HS-5 (cell line): ENCODE measurements at regions not wholly inside any gene's neighbourhood (a gene's known extent, or its start where the extent isn't known, plus 50 kb on each side); places are given as distances from the start of the nearest gene placed in this dataset.
"Not testable (repeated sequence)": the region's sequence is repeated elsewhere in the genome, so short reads cannot be mapped to it uniquely, and the experiment has no call there.

ENCODE experiments used
- DNase-seq: peaks from one replicate; pipeline ENCODE4 v3.0.0-alpha.2; 2012; ENCODE audit warnings: low read depth

DNA sequence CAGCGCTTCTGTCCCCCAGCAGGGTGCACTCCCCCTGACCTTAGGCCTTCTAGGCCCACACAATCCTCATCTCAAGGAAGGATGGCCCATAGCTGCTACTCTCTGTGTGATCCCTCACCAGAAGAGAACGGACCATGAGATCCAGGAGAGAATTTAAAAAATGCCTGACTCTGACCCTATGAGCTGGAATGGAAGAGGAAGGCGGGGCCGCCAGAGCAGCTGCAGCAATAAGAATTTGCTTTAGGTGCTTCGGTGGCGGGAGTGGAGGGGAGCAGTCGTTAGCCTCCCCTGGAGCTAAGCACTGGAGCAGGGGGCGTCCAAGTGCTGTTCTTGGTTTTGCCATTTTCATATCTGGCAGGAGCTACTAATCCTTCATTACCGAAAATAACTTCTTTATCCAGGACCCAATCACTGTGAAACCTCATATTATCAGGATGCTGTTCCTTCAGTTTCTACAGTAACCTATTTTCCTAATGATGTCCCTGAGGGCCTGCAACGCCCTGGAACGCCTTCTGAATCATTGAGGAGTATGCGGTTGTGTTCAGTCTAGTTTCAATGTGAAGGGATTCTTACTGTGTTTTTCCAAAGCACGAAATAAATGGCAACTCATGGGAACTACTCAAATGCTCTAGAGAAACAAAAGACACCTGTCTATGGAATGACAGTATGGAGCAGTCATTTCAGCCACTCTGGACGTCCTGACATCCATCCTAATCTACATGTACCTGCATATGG is 105.1 kb upstream of the SIX2 start:
- no peak for DNase-seq

GRCh38 chr2:45112750-45113149 is 103.5 kb upstream of the SIX2 start:
- DNase-seq, result no peak

DNA sequence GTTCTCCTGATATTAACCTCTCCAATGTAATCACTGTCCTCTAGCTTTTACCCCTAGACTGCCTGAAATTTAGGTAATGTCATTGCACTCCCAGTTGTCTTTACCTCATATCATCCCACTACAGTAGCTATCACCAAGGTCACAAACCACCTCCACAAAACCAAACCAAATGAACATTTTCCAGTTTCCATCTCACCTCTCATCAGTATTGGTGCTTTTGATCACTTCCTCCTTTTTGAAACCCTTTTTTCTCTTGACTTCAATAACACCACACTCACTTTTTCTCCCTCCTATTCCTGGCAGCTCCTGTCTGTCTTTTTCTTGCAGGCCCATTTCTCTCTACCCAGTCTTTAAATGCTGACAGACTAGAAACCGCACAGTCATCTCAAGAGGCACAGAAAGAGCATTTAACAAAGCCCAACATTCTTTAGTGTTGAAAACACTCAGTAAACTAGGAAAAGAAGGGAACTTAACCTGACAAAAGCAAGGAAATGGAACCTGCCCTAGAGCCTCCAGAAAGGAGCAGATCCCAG is 95.9 kb upstream of the SIX2 start:
- DNase-seq, result no peak

- DNase-seq, result no peak
Measured at GRCh38 chr2:45104429-45104828, 95.2 kb upstream of the SIX2 start.

DNA sequence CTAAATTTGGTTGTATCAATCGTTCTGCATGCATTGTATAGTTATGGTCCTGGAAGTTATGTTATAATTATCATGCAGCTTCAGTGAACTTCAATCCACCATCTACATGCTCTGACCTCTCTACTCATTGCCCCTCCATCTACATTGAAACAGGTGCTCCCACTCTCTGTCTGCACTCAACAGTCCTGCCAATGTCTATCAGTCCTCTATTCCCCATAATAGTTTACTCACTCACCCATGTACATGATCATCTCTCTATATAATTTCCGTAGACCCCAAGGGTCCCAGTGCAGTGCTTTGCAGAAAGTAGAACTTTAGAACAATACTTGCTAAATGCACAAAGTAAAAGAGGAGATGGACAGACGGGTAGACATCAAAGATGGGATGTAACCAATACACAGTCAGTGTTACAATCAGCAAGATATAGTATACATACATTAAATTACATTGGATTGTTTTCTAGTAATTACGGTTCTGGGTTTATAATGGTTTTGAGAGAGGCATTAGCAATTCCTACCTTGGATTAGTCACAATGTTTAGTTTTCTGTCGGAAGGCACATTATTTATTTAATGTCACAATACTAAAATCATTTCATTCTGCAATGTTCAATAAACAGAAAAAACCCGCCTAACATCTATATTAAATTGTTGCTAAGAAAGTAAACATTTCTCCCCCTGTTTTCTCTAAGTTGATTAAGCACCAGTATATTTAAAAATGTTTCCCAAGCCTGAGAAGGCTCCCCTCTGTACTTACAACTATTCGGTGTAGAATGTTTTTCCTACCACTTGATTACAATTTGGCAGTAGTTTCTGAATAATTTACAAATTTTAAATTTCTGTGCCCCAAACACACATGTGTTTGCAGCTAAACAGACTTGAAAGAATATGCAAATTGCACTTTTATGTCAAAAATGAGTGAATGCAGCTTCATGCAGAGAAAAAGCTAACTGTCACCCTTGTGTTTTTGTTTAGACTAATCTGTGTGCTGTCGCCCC is 94.4 kb upstream of the SIX2 start:
- DNase-seq, result no peak

- DNase-seq, result no peak
Measured at GRCh38 chr2:45102579-45103117, 93.4 kb upstream of the SIX2 start.

GRCh38 chr2:45102141-45102540 is 92.9 kb upstream of the SIX2 start:
- no peak for DNase-seq

DNA sequence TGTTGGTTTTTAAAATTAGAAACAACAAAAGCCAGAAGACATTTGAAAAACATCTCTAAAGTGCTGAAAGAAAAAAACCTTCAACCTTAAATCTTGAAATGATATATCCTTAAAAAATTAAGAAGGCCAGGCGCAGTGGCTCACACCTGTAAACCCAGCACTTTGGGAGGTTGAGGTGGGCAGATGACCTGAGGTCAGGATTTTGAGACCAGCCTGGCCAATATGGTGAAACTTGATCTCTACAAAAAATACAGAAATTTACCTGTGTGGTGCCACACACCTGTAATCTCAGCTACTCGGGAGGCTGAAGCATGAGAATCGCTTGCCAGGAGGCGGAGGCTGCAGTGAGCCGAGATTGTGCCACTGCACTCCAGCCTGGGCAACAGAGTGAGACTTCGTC is 87.7 kb upstream of the SIX2 start:
- no peak for DNase-seq

DNA sequence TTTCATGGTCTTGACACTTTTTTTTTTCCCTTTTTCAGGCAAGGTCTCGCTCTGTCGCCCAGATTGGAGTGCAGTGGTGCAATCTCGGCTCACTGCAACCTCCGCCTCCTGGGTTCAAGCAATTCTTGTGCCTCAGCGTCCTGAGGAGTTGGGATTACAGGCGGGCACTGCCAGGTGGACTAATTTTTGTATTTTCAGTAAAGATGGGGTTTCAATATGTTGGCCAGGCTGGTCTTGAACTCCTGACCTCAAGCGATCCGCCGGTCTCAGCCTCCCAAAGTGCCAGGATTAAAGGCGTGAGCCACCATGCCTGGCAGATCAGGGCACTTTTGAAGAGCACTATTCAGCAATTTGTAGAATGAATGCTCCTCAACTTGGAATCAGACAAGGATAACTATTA is 86.8 kb upstream of the SIX2 start:
- DNase-seq, result not testable (repeated sequence)

DNA sequence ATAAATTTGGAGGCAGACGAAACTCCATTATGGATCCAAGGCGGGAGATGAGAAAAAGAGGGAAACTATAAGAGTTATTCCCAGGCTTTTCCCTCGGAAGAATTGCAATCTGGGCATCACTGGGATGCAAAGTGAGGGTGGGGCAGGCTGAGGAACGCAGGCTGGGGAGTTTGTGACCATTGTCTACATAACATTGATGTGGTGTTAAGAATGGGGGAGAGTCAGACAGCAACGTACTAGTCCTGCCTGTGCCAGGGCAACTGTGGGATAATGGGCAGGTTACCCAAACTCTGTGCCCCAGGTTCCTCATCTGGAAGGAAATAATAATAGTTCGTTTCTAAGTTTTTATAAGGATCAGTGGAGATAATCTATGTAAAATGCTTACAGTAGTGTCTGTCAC is 84.4 kb upstream of the SIX2 start:
- DNase-seq, result no peak

DNA sequence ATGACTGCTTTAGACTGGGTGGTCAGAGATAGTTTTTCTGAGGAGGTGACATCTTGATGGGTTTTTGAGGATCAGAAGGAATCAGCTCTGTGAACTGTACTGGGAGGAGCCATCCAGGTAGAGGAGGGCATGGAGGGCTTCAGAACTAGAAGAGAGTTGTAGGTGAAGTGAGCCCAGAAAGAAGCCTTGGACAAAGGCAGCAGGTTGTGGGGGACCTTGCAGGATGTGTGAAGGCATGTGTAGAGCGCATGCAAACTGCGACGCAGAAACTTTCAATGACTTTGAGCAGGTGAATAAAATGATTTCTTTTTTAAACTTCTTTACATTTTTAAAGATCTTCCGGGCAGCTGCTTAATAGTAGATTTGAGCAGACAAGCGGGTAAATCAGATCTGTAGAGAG is 83.9 kb upstream of the SIX2 start:
- no peak for DNase-seq

- DNase-seq, result no peak
Measured at GRCh38 chr2:45089554-45090261, 80.5 kb upstream of the SIX2 start.

GRCh38 chr2:45085487-45085886 is 76.2 kb upstream of the SIX2 start:
- no peak for DNase-seq

DNA sequence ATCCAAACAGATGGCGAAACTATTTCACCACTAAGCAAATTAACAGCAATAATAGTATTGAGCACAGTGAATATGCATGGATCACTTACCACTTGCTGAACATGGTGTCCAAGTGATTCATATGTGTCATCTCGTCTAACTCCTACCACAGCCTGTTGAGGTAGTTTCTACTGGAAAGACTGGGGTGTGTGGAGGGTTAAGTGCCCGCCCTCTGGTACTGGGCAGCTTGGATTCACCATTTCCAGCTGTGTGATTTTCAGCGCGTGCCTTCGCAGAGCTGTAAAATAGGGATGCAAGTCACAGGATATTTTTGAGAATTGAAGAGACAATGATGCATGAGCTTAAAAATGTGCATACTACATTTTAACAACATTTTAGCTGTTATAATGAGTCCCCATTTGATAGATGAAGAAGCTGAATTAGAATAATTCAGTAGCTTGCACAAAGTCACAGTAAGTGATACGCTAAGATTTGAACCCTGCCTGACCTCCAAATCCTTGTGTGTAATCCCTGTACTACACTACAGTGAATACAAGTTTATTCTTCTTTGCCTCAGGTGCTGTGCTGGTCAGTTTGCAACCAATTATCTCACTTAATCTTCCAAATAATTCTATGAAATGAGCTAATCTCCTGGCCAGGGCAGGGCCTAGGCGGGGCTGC is 75.2 kb upstream of the SIX2 start:
- DNase-seq, result no peak

- DNase-seq, result no peak
Measured at GRCh38 chr2:45083175-45083574, 73.9 kb upstream of the SIX2 start.

GRCh38 chr2:45074713-45075112 is 65.5 kb upstream of the SIX2 start:
- no peak for DNase-seq

GRCh38 chr2:45072862-45073237 is 63.6 kb upstream of the SIX2 start:
- DNase-seq, result no peak

GRCh38 chr2:45072064-45072861 is 63.0 kb upstream of the SIX2 start:
- DNase-seq, result no peak

DNA sequence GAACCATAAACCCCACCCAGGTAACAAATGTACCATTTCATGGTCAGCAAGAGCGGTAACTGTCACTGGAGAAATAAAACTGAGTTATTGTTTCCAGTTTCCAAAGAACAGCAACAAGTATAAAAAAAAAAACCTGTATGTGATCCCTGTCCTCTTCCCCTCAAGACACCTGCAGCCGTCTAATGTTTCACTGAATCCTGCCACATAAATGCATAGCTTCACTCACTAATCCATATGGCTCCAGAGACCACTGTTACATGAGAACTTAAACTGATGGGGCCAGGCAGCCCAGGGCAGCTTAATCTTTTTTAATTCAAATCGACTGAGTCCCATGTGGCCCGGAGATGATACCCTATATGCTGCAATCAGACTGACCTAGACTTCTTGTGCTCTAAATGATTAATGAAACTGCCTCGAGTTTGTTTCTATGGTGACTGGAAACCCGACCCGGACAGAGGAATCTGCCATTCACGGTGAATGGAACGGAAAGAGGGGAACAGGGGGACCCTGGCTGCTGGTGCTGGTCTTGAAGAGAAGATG is 60.9 kb upstream of the SIX2 start:
- no peak for DNase-seq

GRCh38 chr2:45069684-45070083 is 60.4 kb upstream of the SIX2 start:
- no peak for DNase-seq
